T-helper 2 cell (primary cell): ENCODE measurements at regions not wholly inside any gene's neighbourhood (a gene's known extent, or its start where the extent isn't known, plus 50 kb on each side); places are given as distances from the start of the nearest gene placed in this dataset.
"Not testable (repeated sequence)": the region's sequence is repeated elsewhere in the genome, so short reads cannot be mapped to it uniquely, and the experiment has no call there.

Experiments used
- DNase-seq, 5 experiments: peaks; one replicate each; pipeline versions ENCODE4 v3.0.0 to v3.0.0-alpha.2; 2012 to 2022

DNA sequence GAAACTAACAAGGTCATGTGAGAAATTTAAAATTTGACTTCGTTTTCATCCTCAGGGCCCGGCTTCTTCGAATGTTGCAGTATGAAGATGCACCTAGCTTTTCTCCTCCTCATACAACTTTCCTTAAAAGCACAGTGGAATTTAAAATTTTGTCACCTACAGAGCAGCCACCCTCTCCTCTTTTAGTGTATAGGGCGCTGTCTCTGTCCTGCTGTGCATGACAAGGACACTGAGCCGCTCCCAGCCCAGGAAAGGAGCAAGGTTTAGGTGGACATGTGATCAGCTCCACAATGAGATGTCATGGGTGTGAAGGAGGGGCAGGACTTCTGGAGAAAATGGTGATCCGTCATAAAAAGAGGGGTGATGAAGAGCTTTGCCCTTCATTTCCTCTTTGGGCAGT lies 1185.4 kb downstream of the RPIA start:
- not testable (repeated sequence) for DNase-seq

DNA sequence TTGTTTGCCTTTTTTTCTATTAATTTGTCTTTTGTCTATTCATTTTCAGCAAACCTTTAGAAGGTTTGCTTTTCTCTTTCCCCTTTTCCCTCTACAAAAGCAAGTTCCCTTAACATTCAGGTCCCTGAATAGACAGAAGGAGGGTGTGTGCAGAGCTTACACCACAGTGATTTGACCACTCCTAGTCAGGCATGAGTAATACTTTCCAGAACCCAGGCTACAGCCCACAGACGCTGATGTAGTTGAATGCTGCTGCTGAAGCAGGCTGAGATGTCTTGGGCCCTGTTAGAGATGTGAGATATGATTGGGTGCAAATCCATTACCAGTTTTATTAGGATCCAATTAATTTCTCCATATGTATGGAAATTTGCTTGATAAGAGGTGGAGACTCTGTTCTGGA lies 1191.4 kb downstream of the RPIA start:
- not testable (repeated sequence) for DNase-seq

DNA sequence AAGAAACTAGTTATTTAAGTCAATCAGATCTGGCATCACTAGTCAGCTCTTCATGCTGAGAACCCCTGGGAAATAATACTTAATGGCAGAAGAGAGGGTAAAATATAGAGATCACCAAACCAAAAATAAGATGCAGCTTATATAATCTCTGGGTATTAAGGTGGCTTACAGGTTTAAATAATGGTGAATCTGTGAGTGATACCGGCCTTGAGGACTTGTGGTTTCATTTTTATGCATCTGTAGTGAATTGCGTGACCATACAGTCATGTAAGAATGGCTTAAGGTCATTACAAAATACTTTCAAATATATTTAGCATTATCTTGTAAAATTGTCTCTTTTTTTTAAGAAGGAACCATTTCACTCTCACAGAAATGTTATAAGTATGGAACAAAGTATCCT lies 1192.2 kb downstream of the RPIA start:
- DNase-seq = not testable (repeated sequence)

DNA sequence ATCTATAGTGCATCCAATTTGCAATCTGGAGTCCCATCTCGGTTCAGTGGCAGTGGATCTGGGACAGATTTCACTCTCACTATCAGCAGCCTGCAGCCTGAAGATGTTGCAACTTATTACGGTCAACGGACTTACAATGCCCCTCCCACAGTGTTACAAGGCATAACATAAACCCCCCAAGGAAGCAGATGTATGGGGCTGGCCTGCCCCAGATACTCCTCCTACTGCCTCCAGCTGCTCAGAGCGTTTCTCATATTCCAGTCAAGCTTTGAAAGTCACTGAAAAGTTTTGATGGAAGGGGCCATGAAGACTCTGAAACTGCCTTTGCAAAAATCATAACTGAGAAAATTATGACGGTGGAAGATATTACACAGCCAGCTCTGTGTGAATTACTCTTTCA lies 1193.6 kb downstream of the RPIA start:
- DNase-seq = not testable (repeated sequence)

DNA sequence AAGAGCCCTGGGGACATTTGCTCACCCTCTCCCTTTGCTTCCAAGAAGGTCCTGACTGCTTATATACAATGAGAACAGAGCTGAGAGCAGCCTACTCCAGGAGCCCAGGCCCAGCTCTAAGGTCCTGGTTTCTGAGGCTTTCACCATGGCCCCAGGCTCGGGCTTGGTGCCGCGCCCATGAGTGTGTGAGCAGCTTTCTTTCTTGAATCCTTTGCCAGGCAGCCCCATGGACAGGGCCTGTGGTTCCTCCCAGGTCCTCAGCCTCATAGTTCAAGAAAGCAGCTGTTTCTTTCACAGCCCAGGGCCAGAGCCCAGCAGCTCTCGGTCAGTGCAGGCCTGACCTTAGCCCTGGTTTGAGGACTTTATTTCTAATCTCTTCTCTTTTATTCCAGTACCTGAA lies 1197.2 kb downstream of the RPIA start:
- not testable (repeated sequence) for DNase-seq

DNA sequence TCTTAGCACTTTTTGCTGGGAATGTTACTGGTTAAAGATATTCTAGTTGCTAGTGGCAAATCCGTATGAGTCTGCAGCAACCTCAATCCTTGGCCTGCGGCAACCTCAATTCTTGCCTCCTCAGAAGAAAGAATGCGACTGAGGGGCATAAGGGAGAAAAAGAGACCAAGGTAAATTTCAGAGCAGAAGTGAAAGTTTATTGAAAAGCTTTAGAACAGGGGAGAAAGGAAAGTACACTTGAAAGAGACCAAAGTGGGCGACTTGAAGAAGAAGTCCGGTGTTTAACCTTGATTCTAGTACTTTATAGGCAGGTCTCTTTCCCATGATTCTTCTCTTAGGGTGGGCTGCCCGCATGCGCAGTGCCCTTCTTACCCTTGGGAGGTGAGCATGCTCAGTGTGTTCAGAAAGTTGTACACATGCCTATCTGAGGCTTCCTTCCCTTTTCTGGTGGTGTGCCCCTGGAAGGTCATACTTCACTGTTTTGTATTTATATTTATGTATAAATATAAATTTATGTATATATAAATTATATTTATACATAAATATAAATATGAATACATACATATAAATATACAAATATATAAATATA lies 1198.8 kb downstream of the RPIA start:
- DNase-seq = not testable (repeated sequence)

DNA sequence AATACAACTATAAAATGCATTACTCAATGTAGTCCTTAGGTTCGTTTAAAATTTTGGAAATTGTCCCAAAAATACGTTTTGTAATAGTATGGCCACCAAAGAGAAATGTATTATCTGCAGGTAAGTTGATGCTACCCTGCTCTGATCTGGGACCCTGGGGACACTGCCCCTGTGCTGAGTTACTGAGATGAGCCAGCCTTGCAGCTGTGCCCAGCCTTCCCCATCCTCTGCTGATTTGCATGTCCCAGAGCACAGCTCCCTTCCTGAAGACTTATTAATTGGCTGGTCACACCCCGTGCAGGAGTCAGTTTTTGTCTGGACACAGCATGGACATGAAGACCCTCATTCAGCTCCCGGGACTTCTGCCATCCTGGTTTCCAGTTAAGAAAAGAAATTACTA lies 1203.5 kb downstream of the RPIA start:
- not testable (repeated sequence) for DNase-seq

DNA sequence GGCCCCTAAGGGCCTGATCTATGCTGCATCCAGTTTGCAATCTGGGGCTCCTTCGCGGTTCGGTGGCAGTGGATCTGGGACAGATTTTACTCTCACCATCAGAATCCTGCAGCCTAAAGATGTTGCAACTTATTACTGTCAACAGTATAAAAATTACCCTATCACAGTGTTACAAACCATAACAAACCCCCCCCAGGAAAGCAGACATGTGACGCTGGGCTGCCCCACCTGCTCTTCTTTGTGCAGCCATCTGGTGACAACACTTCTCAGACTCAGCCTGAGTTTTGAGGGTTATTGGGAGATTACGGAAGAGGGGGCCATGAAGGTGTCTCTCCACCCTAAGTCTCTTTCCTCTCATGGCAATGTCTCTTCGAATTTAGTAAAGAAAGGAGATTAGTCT lies 1204.2 kb downstream of the RPIA start:
- not testable (repeated sequence) for DNase-seq

DNA sequence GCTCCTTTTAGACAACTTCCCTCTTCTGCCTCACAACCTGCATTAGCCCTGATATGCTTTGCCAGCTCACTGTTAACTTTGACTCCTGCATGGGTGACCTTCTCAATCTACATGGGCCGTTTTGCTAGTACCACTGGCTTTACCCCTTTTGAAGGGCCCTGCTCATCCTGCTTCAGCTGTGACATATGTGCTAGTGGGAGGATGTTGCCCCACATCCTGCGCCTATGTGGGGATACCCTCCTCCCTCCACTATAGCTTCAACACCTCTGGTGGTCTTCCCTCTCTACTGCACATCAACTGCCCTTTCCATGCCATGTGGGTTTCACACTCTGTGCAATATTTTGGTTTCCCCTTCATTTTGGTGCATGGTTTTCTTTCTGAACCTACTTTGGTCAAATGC lies 1235.5 kb downstream of the RPIA start:
- DNase-seq = not testable (repeated sequence)

DNA sequence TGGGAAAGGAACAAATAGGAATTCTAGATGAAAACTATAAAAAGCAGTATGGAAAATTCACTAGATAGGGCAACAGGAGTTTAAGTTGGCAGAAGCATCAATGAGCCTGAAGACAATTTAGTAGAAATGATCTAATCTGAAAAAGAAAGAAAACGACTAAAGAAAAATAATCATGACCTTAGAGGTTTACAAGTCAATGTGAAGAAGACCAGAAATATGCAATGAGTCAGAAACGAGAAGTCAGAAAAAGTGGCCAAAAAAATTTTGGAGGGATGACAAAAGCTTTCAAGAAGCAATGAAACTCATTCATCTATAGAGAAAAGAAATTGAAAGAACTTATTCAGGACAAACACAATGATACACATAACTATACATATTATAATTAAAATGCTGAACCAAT lies 1244.0 kb downstream of the RPIA start:
- DNase-seq = not testable (repeated sequence)

DNA sequence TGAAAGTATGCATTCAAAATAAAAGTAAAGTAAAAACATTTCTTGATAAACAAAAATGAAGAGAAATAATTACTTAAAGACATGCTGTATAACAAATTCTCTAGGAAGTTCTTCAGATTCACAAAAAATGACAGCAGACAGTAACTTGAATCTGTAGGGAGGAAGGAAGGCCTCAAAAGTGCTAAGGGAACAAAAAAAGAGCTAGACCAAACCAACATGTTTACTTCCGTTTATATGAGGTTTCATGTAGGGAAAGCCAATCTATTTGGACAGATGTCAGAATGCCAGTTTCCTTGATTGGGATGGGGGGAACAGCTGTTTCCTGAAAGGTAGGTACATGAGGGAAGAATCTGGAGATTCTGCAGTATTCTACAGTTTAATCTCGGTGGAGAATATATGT lies 1244.5 kb downstream of the RPIA start:
- not testable (repeated sequence) for DNase-seq

DNA sequence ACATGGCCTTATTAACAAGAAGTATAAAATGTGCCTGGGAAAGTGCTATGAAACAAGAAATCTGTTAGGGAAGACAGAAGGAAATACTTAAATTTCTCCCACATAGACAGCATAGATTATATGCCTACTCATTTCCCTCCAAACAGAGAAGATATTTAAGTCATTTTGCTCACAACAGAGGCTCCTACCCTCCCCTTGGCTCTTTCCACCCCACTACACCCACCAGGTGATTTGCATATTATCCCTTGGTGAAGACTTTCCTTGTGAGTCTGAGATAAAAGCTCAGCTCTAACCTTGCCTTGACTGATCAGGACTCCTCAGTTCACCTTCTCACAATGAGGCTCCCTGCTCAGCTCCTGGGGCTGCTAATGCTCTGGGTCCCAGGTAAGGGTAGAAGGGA lies 1245.1 kb downstream of the RPIA start:
- DNase-seq = not testable (repeated sequence)

DNA sequence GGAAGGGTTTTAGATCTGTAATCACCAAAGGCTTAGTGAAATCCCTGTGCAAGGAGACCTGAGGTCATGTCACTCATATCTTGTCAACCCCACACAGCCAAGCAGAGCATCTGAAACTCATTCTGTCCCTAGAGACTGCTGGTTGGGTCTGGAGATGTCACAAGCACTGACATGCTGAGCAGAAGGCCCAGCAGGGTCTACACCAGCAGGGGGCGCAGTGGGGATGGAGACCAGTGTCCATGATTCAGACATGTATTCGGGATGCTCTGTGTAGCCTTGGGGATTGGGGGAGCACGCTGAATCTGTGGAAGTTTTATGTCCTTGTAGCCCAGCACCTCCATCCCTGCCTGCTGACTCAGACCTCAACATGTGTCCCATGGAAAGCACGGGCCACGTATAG lies 1247.3 kb downstream of the RPIA start:
- DNase-seq = not testable (repeated sequence)

DNA sequence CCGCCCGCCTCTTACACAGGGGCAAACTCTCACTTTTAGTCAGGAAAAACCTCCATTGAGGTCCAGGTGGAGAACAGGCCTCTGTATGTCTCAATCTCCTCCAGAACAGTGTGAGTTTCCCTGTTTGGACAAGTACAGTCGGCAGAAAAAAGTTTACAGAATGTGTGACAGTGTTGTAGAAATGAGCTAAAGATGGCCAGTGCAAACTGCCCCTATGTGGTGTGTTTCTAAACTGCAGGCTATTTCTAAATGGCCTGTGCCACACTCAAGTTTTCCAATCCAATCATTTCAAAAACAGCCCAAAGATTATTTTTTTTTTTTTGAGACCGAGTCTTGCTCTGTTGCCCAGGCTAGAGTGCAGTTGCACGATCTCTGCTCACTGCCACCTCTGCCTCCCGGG lies 1252.8 kb downstream of the RPIA start:
- DNase-seq = not testable (repeated sequence)

DNA sequence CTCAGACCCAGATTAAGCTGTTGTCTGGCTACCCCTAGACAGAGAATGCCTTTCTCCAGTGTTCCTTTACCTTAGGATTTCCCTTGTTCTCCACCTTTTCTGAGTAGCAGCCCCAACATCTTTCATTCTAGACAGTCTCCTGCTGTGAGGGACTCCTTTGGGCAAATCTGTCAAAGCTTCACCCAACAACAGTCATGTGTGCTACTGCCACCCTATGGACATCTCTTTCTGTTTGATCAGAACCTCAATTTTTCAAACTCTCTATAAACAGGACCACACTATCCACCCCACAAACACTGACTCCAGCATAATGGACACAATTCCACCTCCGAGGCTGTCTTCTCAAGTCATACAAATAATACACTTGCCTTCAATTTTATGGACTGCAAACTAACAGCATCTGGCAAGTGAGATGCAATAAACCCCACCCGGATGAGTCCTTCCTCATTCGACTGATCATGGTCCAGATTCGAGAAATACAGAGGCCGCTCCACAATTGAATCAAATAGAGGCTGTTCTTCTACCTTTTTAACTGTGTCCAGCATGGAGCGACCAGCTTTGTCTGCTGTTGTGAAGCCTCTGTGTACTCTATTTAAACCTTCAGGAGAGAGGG lies 1253.6 kb downstream of the RPIA start:
- not testable (repeated sequence) for DNase-seq

DNA sequence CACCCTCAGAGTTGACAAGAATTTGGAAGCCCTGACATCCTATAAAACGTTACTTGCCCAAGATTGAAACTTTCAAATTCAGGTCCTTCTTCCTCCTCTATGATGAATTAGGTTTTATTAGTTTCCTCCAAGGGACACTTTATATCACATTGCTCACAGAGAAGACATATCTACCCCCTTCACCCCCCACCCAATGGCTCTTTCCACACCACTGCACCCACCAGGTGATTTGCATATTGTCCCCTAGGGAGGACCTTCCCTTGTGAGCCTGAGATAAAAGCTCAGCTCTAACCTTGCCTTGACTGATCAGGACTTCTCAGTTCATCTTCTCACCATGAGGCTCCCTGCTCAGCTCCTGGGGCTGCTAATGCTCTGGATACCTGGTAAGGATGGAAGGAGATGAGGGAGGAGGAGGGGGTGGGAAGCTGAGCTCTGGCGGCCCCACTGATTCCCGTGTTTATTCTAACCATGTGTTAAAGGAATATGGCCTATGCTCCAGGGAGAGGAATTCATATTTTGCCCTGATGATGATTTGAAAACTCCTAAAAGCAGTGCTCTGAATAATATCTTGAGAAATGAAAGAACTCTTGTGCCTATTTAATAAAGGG lies 1255.8 kb downstream of the RPIA start:
- not testable (repeated sequence) for DNase-seq

DNA sequence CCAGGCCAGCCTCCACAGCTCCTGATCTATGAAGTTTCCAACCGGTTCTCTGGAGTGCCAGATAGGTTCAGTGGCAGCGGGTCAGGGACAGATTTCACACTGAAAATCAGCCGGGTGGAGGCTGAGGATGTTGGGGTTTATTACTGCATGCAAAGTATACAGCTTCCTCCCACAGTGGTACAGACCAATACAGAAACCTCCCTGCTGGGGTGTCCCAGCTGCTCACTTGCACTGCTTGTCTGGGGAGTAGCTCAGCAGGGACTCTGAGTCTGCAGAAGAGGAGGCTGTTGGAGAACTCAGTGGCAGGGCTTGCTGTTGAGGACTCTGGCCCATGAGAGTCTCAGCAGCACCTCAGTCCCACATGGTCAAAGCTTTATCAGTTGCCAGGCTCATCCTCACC lies 1256.6 kb downstream of the RPIA start:
- DNase-seq = not testable (repeated sequence)

DNA sequence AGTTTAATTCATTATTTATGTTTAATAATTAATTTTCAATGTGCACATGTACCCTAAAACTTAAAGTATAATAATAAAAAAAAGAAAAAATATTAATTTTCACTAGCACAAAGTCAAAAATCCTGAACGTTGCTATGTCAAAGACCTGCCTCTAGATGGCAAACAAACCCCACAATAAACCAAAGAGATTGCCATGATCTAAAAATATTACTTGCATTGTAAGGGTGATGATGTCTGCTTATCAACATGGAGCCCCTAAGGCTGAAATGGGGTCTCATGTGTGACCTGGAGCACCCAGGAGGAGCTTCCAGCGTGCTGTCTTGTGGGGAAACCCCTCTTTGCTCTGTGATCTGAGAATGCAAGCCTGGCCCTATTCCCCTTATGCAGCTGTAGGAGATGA lies 1259.3 kb downstream of the RPIA start:
- DNase-seq = not testable (repeated sequence)

DNA sequence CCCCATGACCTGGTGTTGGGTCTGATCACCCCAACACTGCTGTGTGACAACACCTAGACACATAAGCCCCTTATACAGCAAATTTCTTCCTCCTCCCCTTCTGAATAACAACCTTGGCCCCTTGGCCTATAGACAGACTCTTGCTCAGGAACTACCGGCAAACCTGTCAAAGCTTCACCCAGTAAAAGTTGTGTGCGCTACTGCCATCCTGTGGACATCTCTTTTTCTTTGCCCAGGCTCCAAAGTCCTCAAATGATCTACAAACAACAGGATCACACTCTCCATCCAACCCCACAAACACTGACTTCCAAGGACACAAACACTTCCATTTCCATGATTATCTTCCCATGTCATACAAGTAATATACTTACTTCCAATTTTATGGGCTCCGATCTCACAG lies 1265.8 kb downstream of the RPIA start:
- not testable (repeated sequence) for DNase-seq

DNA sequence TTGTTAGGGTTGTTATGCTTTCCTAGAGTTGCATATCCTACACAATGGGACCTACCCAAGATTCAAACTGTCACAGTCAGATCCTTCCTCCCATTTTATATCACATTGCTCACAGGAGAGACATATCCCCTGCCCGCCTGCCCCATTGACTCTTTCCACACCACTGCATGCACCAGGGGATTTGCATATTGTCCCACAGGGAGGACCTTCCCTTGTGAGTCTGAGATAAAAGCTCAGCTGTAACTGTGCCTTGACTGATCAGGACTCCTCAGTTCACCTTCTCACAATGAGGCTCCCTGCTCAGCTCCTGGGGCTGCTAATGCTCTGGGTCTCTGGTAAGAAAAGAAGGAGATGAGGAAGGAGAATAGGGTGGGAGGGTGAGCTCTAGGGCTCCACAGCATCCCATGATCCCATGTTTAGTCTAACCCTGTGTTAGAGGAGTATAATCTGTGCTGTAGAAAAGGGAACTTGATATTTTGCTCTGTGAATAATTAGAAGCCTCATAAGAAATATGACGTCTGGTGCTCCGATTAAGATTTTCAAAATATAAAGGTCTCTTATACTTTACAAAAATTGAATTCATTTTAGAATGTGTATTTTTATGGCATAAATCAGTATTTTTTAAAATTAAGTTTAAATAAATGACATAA lies 1268.4 kb downstream of the RPIA start:
- not testable (repeated sequence) for DNase-seq

DNA sequence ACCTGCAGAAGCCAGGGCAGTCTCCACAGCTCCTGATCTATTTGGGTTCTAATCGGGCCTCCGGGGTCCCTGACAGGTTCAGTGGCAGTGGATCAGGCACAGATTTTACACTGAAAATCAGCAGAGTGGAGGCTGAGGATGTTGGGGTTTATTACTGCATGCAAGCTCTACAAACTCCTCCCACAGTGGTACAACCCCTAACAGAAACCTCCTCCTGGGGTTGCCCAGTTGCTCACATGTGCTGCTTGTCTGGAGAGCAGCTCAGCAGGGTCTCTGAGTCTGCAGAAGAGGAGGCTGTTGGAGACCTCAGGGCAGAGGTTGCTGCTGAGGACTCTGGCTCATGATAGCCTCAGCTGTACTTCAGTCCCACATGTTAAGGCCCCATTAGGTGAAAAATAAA lies 1269.1 kb downstream of the RPIA start:
- DNase-seq = not testable (repeated sequence)

DNA sequence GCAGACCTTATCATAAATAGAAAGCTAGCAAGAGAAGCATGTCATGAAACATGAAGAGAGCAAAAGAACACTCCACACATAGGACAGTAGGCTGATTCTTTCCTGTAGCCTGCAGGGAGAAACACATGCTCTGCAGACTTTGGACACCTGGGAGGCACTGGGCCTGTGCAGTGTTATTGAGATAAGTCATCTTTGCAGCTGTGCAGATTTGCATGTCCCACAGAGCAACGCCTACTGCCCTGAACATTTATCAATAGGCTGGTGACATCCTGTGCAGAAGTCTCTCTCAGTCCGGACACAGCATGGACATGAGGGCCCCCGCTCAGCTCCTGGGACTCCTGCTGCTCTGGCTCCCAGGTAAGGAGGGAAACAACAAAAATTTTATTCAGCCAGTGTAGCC lies 1277.1 kb downstream of the RPIA start:
- not testable (repeated sequence) for DNase-seq

DNA sequence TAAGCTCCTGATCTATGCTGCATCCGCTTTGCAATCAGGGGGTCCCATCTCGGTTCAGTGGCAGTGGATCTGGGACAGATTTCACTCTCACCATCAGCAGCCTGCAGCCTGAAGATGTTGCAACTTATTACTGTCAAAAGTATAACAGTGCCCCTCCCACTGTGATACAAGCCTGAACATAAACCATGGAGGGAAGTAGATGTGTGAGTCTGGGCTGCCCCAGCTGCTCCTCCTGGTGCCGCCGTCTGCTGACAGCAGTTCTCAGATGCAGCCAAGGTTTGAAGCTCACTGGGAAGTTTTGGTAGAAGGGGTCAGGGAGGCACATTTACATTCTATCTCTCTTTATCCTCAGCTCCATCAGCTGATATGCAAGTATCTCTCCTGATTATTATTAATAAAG lies 1277.7 kb downstream of the RPIA start:
- not testable (repeated sequence) for DNase-seq

DNA sequence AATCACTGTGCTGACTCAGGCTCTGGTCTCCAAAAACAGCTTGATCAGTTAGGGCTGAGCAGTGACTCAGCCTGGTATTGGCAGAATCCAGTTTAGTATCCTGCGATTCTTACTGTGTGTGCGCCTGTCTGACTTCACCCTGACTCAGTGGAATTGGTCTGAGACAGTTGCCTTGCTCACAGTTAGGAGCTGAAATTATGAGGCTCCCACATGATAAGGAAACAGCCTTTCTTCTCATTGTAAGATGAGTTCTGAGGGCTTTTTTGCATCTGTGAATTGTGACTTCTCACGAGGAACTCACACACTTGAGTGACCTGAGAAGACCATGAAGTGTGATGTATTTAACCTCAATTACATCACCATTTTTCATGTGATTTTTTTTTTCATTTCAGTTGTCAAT lies 1282.4 kb downstream of the RPIA start:
- DNase-seq = not testable (repeated sequence)
